ENCODE measurements at regions not wholly inside any gene's neighbourhood (a gene's known extent, or its start where the extent isn't known, plus 50 kb on each side); places are given as distances from the start of the nearest gene placed in this dataset.

GRCh38 chr10:71123023-71123422, 89.3 kb upstream of the UNC5B start:
- ChIA-PET CTCF (no interaction called here), POLR2A (no interaction called here)
- peaks cover 29% of the 10 kb centered on the region for H3K27me3 Mint-ChIP-seq (ENCODE audit: insufficient read depth, unreplicated experiment)
- H3K36me3 ChIP-seq (ENCODE audit: control insufficient read depth, insufficient read depth, low read length), result no peaks in the 10 kb centered on the region
- 0 out of 2 replicates have a peak, but pooled peaks cover 1% of the 10 kb centered on the region for H3K27me3 ChIP-seq (replicated peaks; ENCODE audit: control insufficient read depth, insufficient read depth, low read length)
- no peaks in the 10 kb centered on the region for H3K4me1 ChIP-seq
- intact Hi-C loops (cut with micrococcal nuclease; ENCODE audit: unreplicated experiment), result no loop called here
- H3K9me3 Mint-ChIP-seq (ENCODE audit: unreplicated experiment), result peaks cover 26% of the 10 kb centered on the region
- H3K4me3 Mint-ChIP-seq (ENCODE audit: unreplicated experiment), result no peak overlapping the region
- H3K9me3 ChIP-seq, result peaks cover 19% of the 10 kb centered on the region
- H3K4me3 ChIP-seq (ENCODE audit: low read depth, low read length), result no peak overlapping the region
- no peaks in the 10 kb centered on the region for H3K36me3 Mint-ChIP-seq (ENCODE audit: insufficient read depth, unreplicated experiment)
- H3K4me1 Mint-ChIP-seq (ENCODE audit: low read depth, unreplicated experiment), result no peaks in the 10 kb centered on the region
- no peak overlapping the region for H3K27ac Mint-ChIP-seq (ENCODE audit: unreplicated experiment)
- DNase-seq, result no peak
- TF ChIP-seq, protein P1, sequence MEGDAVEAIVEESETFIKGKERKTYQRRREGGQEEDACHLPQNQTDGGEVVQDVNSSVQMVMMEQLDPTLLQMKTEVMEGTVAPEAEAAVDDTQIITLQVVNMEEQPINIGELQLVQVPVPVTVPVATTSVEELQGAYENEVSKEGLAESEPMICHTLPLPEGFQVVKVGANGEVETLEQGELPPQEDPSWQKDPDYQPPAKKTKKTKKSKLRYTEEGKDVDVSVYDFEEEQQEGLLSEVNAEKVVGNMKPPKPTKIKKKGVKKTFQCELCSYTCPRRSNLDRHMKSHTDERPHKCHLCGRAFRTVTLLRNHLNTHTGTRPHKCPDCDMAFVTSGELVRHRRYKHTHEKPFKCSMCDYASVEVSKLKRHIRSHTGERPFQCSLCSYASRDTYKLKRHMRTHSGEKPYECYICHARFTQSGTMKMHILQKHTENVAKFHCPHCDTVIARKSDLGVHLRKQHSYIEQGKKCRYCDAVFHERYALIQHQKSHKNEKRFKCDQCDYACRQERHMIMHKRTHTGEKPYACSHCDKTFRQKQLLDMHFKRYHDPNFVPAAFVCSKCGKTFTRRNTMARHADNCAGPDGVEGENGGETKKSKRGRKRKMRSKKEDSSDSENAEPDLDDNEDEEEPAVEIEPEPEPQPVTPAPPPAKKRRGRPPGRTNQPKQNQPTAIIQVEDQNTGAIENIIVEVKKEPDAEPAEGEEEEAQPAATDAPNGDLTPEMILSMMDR (IDR thresholded peaks at IDR 0.05; ENCODE audit: insufficient read depth in 1 of 2, low read depth in 1 of 2, low read length in 1 of 2, severe bottlenecking in 1 of 2, unreplicated experiment in 1 of 2), result no peak
- no TSS peak for BruUV-seq (replicated peaks)

DNA sequence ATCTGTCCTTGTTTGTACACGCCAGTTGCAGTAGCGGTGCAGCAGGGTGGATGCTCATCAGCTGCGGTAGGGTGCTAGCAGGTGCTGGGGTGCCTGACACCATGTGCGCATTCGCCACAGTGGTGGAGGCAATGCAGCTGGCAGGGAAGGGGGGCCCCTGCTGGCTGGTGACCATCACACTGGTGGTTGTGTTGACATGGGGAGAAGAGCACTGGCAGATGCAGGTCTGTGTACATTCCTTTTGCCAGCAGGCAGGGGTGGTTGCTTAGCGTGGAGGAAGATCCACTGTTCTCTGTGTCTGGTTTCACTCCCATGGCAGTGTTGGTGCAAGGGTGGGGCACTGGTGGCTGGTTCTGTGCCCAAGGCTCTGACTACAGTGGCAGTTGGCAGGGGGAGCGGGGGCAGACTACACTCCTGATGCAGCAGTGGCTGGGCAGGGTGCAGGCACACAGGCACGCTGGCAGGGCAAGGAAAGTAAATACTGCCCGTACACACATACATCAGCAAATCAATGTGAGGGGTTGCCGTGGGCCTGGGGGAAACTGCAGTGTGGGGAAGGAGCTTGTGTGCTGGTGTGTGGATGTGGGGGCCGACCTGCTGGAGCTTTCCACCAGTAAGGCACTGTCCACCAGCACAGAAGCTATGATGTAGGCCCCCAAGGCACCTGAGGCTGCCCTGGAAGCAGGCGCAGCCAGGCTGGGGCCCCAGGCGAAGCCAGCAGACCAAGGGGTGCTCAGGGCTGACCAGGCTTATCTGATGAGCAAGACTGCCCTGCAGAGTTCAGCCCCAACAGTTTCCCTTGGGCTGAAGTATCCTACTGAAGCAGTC, 87.2 kb upstream of the UNC5B start:
- Histone ChIP-seq H3K4me3 (ENCODE audit: low read depth, low read length) (no peak overlapping the region), H3K4me1 (no peaks in the 10 kb centered on the region), H3K27me3 (replicated peaks; ENCODE audit: control insufficient read depth, insufficient read depth, low read length) (0 out of 2 replicates have a peak, but pooled peaks cover 1% of the 10 kb centered on the region), H3K9me3 (peaks cover 9% of the 10 kb centered on the region), H3K36me3 (ENCODE audit: control insufficient read depth, insufficient read depth, low read length) (no peaks in the 10 kb centered on the region)
- Mint-ChIP-seq H3K4me3 (ENCODE audit: unreplicated experiment) (no peak overlapping the region), H3K27ac (ENCODE audit: unreplicated experiment) (no peak overlapping the region), H3K9me3 (ENCODE audit: unreplicated experiment) (peaks cover 14% of the 10 kb centered on the region), H3K4me1 (ENCODE audit: low read depth, unreplicated experiment) (no peaks in the 10 kb centered on the region), H3K27me3 (ENCODE audit: insufficient read depth, unreplicated experiment) (peaks cover 36% of the 10 kb centered on the region), H3K36me3 (ENCODE audit: insufficient read depth, unreplicated experiment) (no peaks in the 10 kb centered on the region)
- no TSS peak for BruUV-seq (replicated peaks)
- DNase-seq, result no peak
- intact Hi-C loops (cut with micrococcal nuclease; ENCODE audit: unreplicated experiment), result no loop called here
- ChIA-PET CTCF (no interaction called here), POLR2A (no interaction called here)
- TF ChIP-seq, protein P1 (IDR thresholded peaks at IDR 0.05; ENCODE audit: insufficient read depth in 1 of 2, low read depth in 1 of 2, low read length in 1 of 2, severe bottlenecking in 1 of 2, unreplicated experiment in 1 of 2), result no peak

DNA sequence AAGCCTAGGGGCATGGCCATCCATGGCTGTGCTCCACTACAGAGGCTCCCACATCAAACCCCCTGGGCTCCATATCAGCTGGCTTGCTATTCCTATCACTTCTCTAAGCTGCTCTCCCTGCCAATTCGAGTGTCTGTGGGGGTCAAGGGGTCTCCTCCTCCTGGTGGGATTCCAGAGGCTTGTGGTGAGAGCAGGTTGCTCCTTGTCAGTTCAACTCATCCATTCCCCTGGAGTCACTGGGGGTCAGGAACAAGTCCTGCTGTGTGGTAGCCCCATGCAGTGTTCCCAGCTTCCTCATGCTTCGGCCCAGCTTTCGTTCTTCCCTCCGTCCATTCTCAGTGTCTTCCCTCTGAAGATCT, 86.6 kb upstream of the UNC5B start:
- Mint-ChIP-seq H3K4me1 (ENCODE audit: low read depth, unreplicated experiment) (no peaks in the 10 kb centered on the region), H3K36me3 (ENCODE audit: insufficient read depth, unreplicated experiment) (no peaks in the 10 kb centered on the region), H3K27me3 (ENCODE audit: insufficient read depth, unreplicated experiment) (peaks cover 40% of the 10 kb centered on the region), H3K9me3 (ENCODE audit: unreplicated experiment) (peaks cover 8% of the 10 kb centered on the region), H3K4me3 (ENCODE audit: unreplicated experiment) (no peak overlapping the region), H3K27ac (ENCODE audit: unreplicated experiment) (no peak overlapping the region)
- Histone ChIP-seq H3K36me3 (ENCODE audit: control insufficient read depth, insufficient read depth, low read length) (no peaks in the 10 kb centered on the region), H3K4me3 (ENCODE audit: low read depth, low read length) (no peak overlapping the region), H3K27me3 (replicated peaks; ENCODE audit: control insufficient read depth, insufficient read depth, low read length) (0 out of 2 replicates have a peak, but pooled peaks cover 1% of the 10 kb centered on the region), H3K9me3 (peaks cover 4% of the 10 kb centered on the region; the same call in 1 of the 2 replicates), H3K4me1 (no peaks in the 10 kb centered on the region)
- no peak for DNase-seq
- TF ChIP-seq, protein P1 (IDR thresholded peaks at IDR 0.05; ENCODE audit: insufficient read depth in 1 of 2, low read depth in 1 of 2, low read length in 1 of 2, severe bottlenecking in 1 of 2, unreplicated experiment in 1 of 2), result no peak
- intact Hi-C loops (cut with micrococcal nuclease; ENCODE audit: unreplicated experiment), result no loop called here
- no TSS peak for BruUV-seq (replicated peaks)
- ChIA-PET CTCF (no interaction called here), POLR2A (no interaction called here)

Measured in Caco-2 (cell line).